GM23248 (cell line): ENCODE measurements at regions not wholly inside any gene's neighbourhood (a gene's known extent, or its start where the extent isn't known, plus 50 kb on each side); places are given as distances from the start of the nearest gene placed in this dataset.
"Not testable (repeated sequence)": the region's sequence is repeated elsewhere in the genome, so short reads cannot be mapped to it uniquely, and the experiment has no call there.

Source experiments
- EZH2 ChIP-seq: fragments of 200-600 bp; sonication (generic); IDR thresholded peaks from 2 replicates; pipeline ENCODE4 v1.6.1; 2018; ENCODE audit warnings: antibody characterized with exemption, mild to moderate bottlenecking; ENCODE audit not compliant: insufficient read depth, poor library complexity, severe bottlenecking
- EZH2phosphoT487 ChIP-seq: fragments of 200-600 bp; sonication (generic); IDR thresholded peaks from 2 replicates; pipeline ENCODE4 v1.6.1; 2018; ENCODE audit warnings: antibody characterized with exemption, moderate library complexity, mild to moderate bottlenecking, low read depth; ENCODE audit not compliant: insufficient read depth

GRCh38 chr17:26940587-26940986 is 353.3 kb upstream of the WSB1 start:
- TF ChIP-seq EZH2, EZH2phosphoT487: not testable (repeated sequence)
